Right atrium auricular region (tissue), 2 donors: ENCODE measurements at regions not wholly inside any gene's neighbourhood (a gene's known extent, or its start where the extent isn't known, plus 50 kb on each side); places are given as distances from the start of the nearest gene placed in this dataset.

Experiments
- DNase-seq: peaks from one replicate; pipeline ENCODE4 v3.0.0-alpha.2; 2019; ENCODE audit warnings: low spot score
- H3K27ac ChIP-seq, 2 donors: fragments of 200-600 bp; sonication (generic); 1 replicate in 1 of 2; 2 replicates in 1 of 2; pipeline ENCODE4 v1.5.1; 2016 to 2019
- H3K27me3 ChIP-seq, 2 donors: fragments of 200-600 bp; sonication (generic); one replicate each; pipeline versions ENCODE4 v1.5.1 to v1.6.0; 2017 to 2019
- H3K36me3 ChIP-seq: fragments of 200-600 bp; sonication (generic); one replicate; pipeline ENCODE4 v1.5.1; 2016
- H3K4me1 ChIP-seq, 2 donors: fragments of 200-600 bp; sonication (generic); one replicate each; pipeline versions ENCODE4 v1.5.1 to v1.6.0; 2017 to 2019
- H3K4me3 ChIP-seq, 2 donors: fragments of 200-600 bp; sonication (generic); 1 replicate in 1 of 2; 2 replicates in 1 of 2; pipeline ENCODE4 v1.5.1; 2017 to 2019; ENCODE audit warnings: mild to moderate bottlenecking in 1 of 2, moderate library complexity in 1 of 2
- H3K9me3 ChIP-seq, 2 donors: fragments of 200-600 bp; sonication (generic); one replicate each; pipeline ENCODE4 v1.5.1; 2019
- TF ChIP-seq, protein P1 (sequence below), 2 donors: fragments of 200-600 bp; sonication (generic); IDR thresholded peaks; one replicate each; pipeline ENCODE4 v1.5.1; 2019; ENCODE audit warnings: antibody characterized with exemption in 2 of 2

DNA sequence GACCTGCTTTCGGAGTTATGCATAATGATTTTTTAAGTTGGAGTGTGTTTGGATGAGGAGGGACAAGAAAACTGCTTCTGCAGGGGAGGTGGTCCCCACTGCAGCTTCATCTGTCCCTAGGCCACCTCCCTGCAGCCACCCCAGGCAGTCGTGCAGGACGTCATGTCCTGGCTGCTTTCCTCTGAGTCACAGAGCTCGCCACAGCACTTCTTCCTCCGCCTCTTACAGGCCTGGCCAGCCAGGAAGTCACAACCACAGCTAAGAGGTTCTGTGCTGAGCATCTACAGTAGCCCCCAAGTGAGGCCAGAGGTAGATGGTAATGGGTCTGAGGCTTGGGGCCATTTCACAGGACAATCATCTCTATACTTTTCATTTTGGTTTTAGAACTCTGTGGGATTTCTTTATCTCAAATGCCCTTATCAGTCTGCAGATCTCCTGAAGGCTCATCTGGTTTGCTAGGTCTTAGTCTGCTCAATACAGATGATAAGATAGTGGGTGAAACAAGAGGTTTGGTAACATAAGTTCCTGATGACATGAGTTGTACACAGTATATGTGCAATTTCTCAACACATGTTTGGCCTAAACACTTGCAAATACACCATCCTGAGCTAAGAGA lies 106.4 kb downstream of the ARF6 start:
- no peaks in the 10 kb centered on the region for H3K27me3 ChIP-seq
- peak; percentile 93 for DNase-seq

DNA sequence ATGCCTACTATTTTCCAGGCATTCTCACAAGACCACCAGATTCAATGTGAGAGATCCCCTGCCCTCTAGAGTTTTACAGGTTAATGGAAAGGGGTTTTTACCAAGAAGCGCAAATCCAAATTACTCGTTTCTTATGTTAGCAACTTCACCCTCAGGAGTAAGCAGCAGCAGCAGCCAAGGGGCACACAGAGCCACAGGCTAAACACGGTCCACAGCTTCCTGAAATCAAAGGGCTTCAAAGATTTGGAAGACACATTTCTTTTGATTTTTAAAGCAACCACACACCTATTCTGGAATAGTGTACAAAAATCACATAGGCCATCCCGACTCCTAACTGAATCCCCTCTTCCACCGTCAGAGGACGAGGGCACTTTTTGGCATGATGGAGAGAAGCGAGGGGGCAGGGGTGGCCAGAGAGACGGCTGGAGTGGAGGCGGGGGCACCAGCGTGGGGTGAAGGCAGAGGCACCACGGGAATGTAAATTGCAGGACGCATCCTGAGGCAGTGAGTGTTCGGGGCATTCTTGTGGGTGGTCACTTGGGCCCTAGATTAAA lies 107.0 kb downstream of the ARF6 start:
- H3K9me3 ChIP-seq, result no peaks in the 10 kb centered on the region
- TF ChIP-seq, protein P1, sequence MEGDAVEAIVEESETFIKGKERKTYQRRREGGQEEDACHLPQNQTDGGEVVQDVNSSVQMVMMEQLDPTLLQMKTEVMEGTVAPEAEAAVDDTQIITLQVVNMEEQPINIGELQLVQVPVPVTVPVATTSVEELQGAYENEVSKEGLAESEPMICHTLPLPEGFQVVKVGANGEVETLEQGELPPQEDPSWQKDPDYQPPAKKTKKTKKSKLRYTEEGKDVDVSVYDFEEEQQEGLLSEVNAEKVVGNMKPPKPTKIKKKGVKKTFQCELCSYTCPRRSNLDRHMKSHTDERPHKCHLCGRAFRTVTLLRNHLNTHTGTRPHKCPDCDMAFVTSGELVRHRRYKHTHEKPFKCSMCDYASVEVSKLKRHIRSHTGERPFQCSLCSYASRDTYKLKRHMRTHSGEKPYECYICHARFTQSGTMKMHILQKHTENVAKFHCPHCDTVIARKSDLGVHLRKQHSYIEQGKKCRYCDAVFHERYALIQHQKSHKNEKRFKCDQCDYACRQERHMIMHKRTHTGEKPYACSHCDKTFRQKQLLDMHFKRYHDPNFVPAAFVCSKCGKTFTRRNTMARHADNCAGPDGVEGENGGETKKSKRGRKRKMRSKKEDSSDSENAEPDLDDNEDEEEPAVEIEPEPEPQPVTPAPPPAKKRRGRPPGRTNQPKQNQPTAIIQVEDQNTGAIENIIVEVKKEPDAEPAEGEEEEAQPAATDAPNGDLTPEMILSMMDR (IDR thresholded peaks at IDR 0.05), result no peak
- H3K4me3 ChIP-seq, result no peak overlapping the region
- DNase-seq, result no peak
- no peaks in the 10 kb centered on the region for H3K27me3 ChIP-seq
- peak overlapping the region; percentile 73 to 83 for H3K27ac ChIP-seq
- no peaks in the 10 kb centered on the region for H3K36me3 ChIP-seq
- H3K4me1 ChIP-seq, result peaks cover 0 to 53% of the 10 kb centered on the region in 2 donors

More for the DNA sequence above, 106.4 kb downstream of the ARF6 start:
- Histone ChIP-seq H3K36me3 (no peaks in the 10 kb centered on the region), H3K4me3 (no peak overlapping the region), H3K9me3 (no peaks in the 10 kb centered on the region), H3K4me1 (peaks cover 0 to 53% of the 10 kb centered on the region in 2 donors), H3K27ac (peak overlapping the region; percentile 73 to 83)
- TF ChIP-seq, protein P1 (IDR thresholded peaks at IDR 0.05), result no peak

DNA sequence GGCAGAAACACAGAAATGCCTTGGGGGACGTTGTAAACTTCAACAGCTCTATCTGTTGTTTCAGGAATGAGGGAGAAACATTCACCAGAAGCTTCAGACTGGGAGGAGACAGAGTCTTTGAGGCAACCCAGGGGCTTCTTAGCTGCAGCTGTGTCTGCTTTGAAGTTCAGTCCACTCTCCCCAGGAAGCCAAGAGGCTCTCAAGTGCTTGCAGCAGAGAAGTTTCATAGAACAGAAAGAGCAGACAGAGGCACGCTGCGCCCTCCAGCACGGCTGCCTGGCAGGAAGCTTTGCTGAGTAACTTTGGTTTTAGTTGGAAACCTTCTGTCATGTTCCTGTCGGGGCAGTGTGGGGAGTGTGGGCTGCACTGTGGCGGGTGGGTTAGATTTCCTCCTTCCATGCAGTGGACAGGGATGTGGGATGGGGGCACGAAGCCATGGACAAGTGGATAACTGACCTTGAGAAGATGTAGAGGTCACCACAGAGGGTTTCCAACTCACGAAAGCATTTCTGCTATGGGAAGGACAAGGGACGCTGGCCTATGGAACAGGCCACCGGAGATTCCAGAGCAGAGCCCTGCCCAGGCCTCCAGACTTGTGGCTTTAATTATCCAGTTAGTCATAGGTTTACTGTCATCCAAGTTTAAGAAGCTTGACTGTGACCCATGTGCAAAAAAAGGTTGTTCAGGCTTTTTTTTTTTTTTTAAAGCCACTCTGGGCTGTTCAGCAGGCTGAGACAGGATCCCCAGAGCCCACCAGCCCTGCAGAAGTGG lies 107.7 kb downstream of the ARF6 start:
- TF ChIP-seq, protein P1 (IDR thresholded peaks at IDR 0.05), result no peak
- DNase-seq, result peak; percentile 87
- no peaks in the 10 kb centered on the region for H3K9me3 ChIP-seq
- no peak overlapping the region for H3K4me3 ChIP-seq
- H3K4me1 ChIP-seq, result peaks cover 0 to 53% of the 10 kb centered on the region in 2 donors
- H3K27me3 ChIP-seq, result no peaks in the 10 kb centered on the region
- no peaks in the 10 kb centered on the region for H3K36me3 ChIP-seq
- H3K27ac ChIP-seq, result peak overlapping the region; percentile 73 to 83

DNA sequence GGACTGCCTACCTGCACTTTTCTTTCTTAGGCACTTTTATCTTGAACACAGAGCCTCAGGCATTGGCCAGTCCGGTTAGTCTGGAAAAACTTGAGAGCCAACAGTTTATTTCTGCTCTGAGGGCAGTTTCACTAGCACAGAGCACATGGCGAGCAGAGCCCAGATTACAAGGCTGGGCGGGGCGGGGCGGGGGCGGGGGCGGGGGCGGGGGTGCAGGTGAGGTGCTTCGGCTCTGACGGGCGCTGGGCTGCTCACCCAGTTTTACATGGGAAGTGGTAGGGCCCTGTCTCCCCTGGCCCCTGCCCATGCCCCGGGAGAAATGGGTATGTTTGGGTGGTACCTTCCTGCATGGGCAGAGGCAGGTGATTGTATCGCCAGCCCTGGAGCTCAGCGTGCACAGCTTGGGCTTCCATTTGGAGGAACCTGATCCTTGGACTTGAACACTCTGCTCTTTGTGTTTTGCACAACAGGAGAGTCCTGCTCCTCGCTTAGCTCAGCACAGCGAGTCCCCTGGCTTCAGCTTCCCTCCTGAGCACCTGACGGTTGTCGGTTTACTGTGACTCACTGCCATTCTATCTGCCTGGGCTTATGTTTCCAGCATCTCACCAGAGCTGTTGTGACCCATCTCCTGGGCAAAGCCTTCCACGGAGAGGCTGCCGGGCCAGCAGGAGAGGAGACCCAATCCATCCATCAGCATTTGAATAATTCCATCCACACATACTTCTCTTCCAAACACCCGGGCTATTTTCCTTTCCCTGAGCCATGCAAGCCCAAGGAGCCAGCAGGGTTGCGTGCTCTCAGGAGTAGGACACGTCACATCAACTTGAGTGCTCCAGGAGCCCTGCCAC lies 108.5 kb downstream of the ARF6 start:
- no peak overlapping the region for H3K4me3 ChIP-seq
- peaks cover 0 to 53% of the 10 kb centered on the region in 2 donors for H3K4me1 ChIP-seq
- peak overlapping the region; percentile 73 to 83 for H3K27ac ChIP-seq
- TF ChIP-seq, protein P1 (IDR thresholded peaks at IDR 0.05), result no peak
- no peak for DNase-seq
- no peaks in the 10 kb centered on the region for H3K36me3 ChIP-seq
- H3K9me3 ChIP-seq, result no peaks in the 10 kb centered on the region
- H3K27me3 ChIP-seq, result no peaks in the 10 kb centered on the region

DNA sequence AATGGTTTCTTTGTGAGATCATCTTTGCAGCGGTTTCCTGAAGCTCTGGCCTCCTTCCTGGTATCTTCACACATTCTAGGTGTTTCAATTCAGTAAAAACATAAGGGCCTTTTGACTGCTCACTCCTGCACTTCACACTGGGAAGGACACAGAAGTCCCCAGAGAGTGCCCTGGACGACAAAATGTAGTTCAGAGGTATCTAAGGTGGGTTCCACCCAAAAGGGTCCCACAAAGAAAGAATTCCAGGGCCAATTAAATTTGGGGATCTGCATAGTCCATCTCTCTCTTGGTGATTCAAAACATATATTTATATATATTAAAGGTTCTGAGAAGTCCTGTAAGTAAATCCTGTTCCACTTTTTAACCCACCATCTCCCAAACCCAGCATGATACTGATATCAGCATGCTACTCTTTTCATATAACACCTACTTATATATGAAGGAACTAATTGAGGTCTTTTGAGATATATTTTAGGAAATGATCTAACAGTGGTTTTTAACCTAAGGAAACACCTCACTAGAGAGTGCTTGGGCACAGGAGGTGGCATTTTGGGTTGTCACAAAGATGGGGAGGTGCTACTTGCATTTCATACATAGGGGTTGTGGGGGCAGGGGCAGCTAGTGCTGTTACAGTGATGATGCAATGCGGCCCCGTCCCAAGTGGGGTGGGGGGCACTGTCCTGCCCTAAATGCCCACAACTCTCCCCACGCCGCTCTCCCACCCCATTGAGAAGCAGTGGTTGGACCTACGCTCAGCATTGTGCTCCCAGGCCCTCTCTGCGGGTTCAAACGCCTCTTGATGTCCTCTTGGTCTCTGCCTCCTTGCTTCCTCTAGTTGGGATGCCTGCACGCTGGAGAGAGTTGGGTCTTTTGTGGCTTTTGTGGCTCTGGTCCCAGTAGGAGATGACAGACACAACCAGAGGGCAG lies 109.4 kb downstream of the ARF6 start:
- TF ChIP-seq, protein P1 (IDR thresholded peaks at IDR 0.05), result no peak
- Histone ChIP-seq H3K4me3 (peak overlapping the region; percentile 35 to 62), H3K27me3 (no peaks in the 10 kb centered on the region), H3K4me1 (peaks cover 0 to 53% of the 10 kb centered on the region in 2 donors), H3K36me3 (no peaks in the 10 kb centered on the region), H3K9me3 (no peaks in the 10 kb centered on the region), H3K27ac (peak overlapping the region; percentile 73 to 83)
- no peak for DNase-seq
